HCT116 (cell line): ENCODE measurements at regions not wholly inside any gene's neighbourhood (a gene's known extent, or its start where the extent isn't known, plus 50 kb on each side); places are given as distances from the start of the nearest gene placed in this dataset.

ENCODE experiments used
- ATAC-seq: fragments of 200-7000 bp; cut with Tn5 transposase; 2 replicates; pipeline ENCODE4 v1.9.1; 2020; ENCODE audit warnings: mild to moderate bottlenecking, moderate library complexity
- BruUV-seq: library from RNA; stranded (reverse); fragments of 400-500 nt; replicated peaks from 2 replicates; lab custom pipeline; 2021; lab: Mats Ljungman, UMichigan
- CTCF ChIA-PET: fragments of 300-600 bp; sonication (Branson Sonifier 250); formaldehyde crosslinking; loops from one replicate; lab custom pipeline; 2021; ENCODE audit warnings: antibody characterized with exemption; lab: Charles Lee
- POLR2A ChIA-PET: fragments of 300-600, 350-600 bp; sonication (Branson Sonifier 250); formaldehyde crosslinking; loops from one replicate; lab custom pipeline; 2021; ENCODE audit warnings: antibody characterized with exemption; lab: Charles Lee
- RAD21 ChIA-PET, 2 experiments: fragments of 300-600 bp; sonication (Branson Sonifier 250); formaldehyde crosslinking; loops; one replicate each; lab custom pipeline; 2023; ENCODE audit warnings: low total read pairs in 2 of 2; ENCODE audit not compliant: uncharacterized antibody in 2 of 2, unreplicated experiment in 2 of 2, low non-redundant PET in 1 of 2; lab: Charles Lee
- DNase-seq: peaks from one replicate; pipeline ENCODE4 v3.0.0-alpha.2; 2010; ENCODE audit warnings: low read depth, low spot score
- H2AFZ ChIP-seq: fragments of 200-600 bp; shearing (Covaris generic), sonication (generic); 2 replicates; pipeline ENCODE4 v1.6.1; 2017; ENCODE audit warnings: low read depth, mixed run types, mixed read lengths, antibody characterized with exemption, low read length; ENCODE audit not compliant: poor library complexity, severe bottlenecking
- H3K27ac ChIP-seq: 2 replicates; pipeline ENCODE4 v1.5.1; 2012; ENCODE audit warnings: low read depth, low read length
- H3K27me3 ChIP-seq: fragments of 200-600 bp; sonication (generic); 2 replicates; pipeline ENCODE4 v1.6.1; 2016; ENCODE audit warnings: mixed run types, low read length, mixed read lengths; ENCODE audit not compliant: insufficient read depth
- H3K36me3 ChIP-seq, 2 experiments: fragments of 200-500 bp in 1 of 2; fragments of 200-600 bp in 1 of 2; sonication (Bioruptor generic) in 1 of 2; sonication (generic) in 1 of 2; 2 replicates each; pipeline versions ENCODE4 v1.5.1 to v1.6.1; 2014 to 2016; ENCODE audit warnings: low read length in 2 of 2, inconsistent platforms in 1 of 2, mixed read lengths in 1 of 2, mixed run types in 1 of 2; ENCODE audit not compliant: insufficient read depth in 2 of 2, control insufficient read depth in 1 of 2
- H3K4me1 ChIP-seq, 2 experiments: fragments of 200-600 bp in 1 of 2; sonication (generic) in 1 of 2; 2 replicates each; pipeline versions ENCODE4 v1.5.1 to v1.6.1; 2012 to 2017; ENCODE audit warnings: low read length in 2 of 2, inconsistent platforms in 1 of 2, mild to moderate bottlenecking in 1 of 2, mixed read lengths in 1 of 2, mixed run types in 1 of 2, moderate library complexity in 1 of 2; ENCODE audit not compliant: insufficient read depth in 2 of 2, control insufficient read depth in 1 of 2
- H3K4me2 ChIP-seq: fragments of 200-600 bp; sonication (generic); 2 replicates; pipeline ENCODE4 v1.6.1; 2017; ENCODE audit warnings: mixed run types, low read length, mixed read lengths
- H3K4me3 ChIP-seq, 2 experiments: fragments of 200-600 bp in 1 of 2; sonication (generic) in 1 of 2; replicated peaks in 1 of 2; 2 replicates each; pipeline ENCODE4 v1.5.1; 2011 to 2016; ENCODE audit warnings: low read length in 2 of 2, control low read depth in 1 of 2, low read depth in 1 of 2, mild to moderate bottlenecking in 1 of 2, mixed read lengths in 1 of 2, mixed run types in 1 of 2
- H3K79me2 ChIP-seq: fragments of 200-600 bp; sonication (generic); 2 replicates; pipeline ENCODE4 v1.6.1; 2017; ENCODE audit warnings: mild to moderate bottlenecking, mixed run types, low read length, moderate library complexity, mixed read lengths; ENCODE audit not compliant: insufficient read depth
- H3K9ac ChIP-seq: fragments of 200-600 bp; sonication (generic); 2 replicates; pipeline ENCODE4 v1.6.1; 2016; ENCODE audit warnings: low read length, mixed read lengths
- H3K9me2 ChIP-seq: fragments of 200-600 bp; sonication (generic), shearing (Covaris generic); 2 replicates; pipeline ENCODE4 v1.6.1; 2017; ENCODE audit warnings: mixed run types, mild to moderate bottlenecking, moderate library complexity; ENCODE audit not compliant: insufficient read depth
- H3K9me3 ChIP-seq, 2 experiments: fragments of 200-500 bp in 1 of 2; fragments of 200-600 bp in 1 of 2; sonication (Bioruptor generic) in 1 of 2; sonication (generic) in 1 of 2; 2 replicates each; pipeline ENCODE4 v1.6.1; 2014 to 2017; ENCODE audit warnings: low read length in 2 of 2, mixed read lengths in 2 of 2, inconsistent platforms in 1 of 2, low read depth in 1 of 2, mild to moderate bottlenecking in 1 of 2, mixed run types in 1 of 2, moderate library complexity in 1 of 2; ENCODE audit not compliant: control insufficient read depth in 1 of 2, insufficient read depth in 1 of 2
- H4K20me1 ChIP-seq: fragments of 200-600 bp; sonication (generic), shearing (Covaris generic); 2 replicates; pipeline ENCODE4 v1.6.1; 2017; ENCODE audit warnings: mixed run types, mild to moderate bottlenecking, moderate library complexity; ENCODE audit not compliant: insufficient read depth
- CEBPB ChIP-seq: IDR thresholded peaks from 2 replicates; pipeline ENCODE4 v1.6.1; 2012; ENCODE audit warnings: low read depth
- FOSL1 ChIP-seq: IDR thresholded peaks from 2 replicates; pipeline ENCODE4 v1.6.1; 2012; ENCODE audit warnings: low read depth
- JUND ChIP-seq: IDR thresholded peaks from 2 replicates; pipeline ENCODE4 v1.6.1; 2012
- POLR2A ChIP-seq: IDR thresholded peaks from 2 replicates; pipeline ENCODE4 v1.7.0; 2011; ENCODE audit warnings: borderline replicate concordance; ENCODE audit not compliant: insufficient read depth, insufficient read length; ENCODE audit errors: extremely low read depth
- POLR2AphosphoS5 ChIP-seq: IDR thresholded peaks from 2 replicates; pipeline ENCODE4 v1.6.1; 2011; ENCODE audit warnings: mild to moderate bottlenecking, low read depth, low read length, moderate library complexity
- SIN3A ChIP-seq: IDR thresholded peaks from 2 replicates; pipeline ENCODE4 v1.6.1; 2012; ENCODE audit warnings: low read depth
- TCF7L2 ChIP-seq: IDR thresholded peaks from 2 replicates; pipeline ENCODE4 v1.7.0; 2011; ENCODE audit warnings: borderline replicate concordance, inconsistent platforms; ENCODE audit not compliant: insufficient read depth, insufficient read length; ENCODE audit errors: extremely low read depth
- YY1 ChIP-seq: IDR thresholded peaks from 2 replicates; pipeline ENCODE4 v1.6.1; 2011; ENCODE audit warnings: low read length, low read depth, moderate library complexity, mild to moderate bottlenecking; ENCODE audit not compliant: insufficient replicate concordance; ENCODE audit errors: extremely low read depth
- ZFX ChIP-seq: fragments of 450-650 bp; IDR thresholded peaks from 2 replicates; pipeline ENCODE4 v1.6.1; 2017
- ZNF274 ChIP-seq: fragments of 200-500 bp; sonication (Bioruptor generic); IDR thresholded peaks from 2 replicates; pipeline ENCODE4 v1.6.1; 2014; ENCODE audit warnings: mild to moderate bottlenecking, low read depth, low read length, inconsistent platforms
- intact Hi-C: fragments of 100-400 bp; cut with micrococcal nuclease; formaldehyde crosslinking; loops from 2 replicates; pipeline ENCODE4 v1.10.0; 2022
- TF ChIP-seq, protein P1 (sequence below): IDR thresholded peaks from 2 replicates; pipeline ENCODE4 v1.6.1; 2012
- TF ChIP-seq, protein P2 (sequence below): IDR thresholded peaks from 2 replicates; pipeline ENCODE4 v1.6.1; 2012; ENCODE audit warnings: low read depth
- TF ChIP-seq, protein P3 (sequence below), 3 experiments: fragments of 200-600 bp in 1 of 3; sonication (generic) in 1 of 3; IDR thresholded peaks in 2 of 3; conservative IDR thresholded peaks in 1 of 3; 2 replicates each; pipeline ENCODE4 v1.5.1; 2012 to 2017; ENCODE audit warnings: low read depth in 2 of 3, low read length in 2 of 3, antibody characterized with exemption in 1 of 3, borderline replicate concordance in 1 of 3, control low read depth in 1 of 3, mild to moderate bottlenecking in 1 of 3, mixed read lengths in 1 of 3, mixed run types in 1 of 3, moderate library complexity in 1 of 3; ENCODE audit not compliant: insufficient read depth in 1 of 3

DNA sequence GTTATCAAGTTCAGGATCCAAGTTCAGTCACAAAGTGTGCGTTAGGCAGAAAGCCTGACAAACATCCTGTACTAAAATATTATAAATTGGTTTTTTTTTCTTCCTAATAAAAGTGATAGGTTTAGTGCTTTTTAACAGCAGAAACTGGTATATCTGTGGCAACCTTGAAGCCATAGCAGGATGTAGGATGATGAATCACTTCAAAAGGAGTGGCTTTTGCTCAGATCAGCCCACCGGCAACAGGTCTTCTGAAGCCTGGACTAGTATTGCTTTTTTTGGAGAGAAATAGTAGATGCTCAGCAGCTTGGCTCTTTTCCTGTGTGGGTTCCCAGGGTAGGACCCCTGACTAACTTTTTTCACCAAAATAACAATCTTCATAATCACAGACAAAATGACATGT, 190.8 kb downstream of the EPM2A start:
- ATAC-seq: no peak
- no peaks in the 10 kb centered on the region for H4K20me1 ChIP-seq
- H3K79me2 ChIP-seq: no peaks in the 10 kb centered on the region
- H3K4me2 ChIP-seq: peak overlapping the region; percentile 26
- no peak overlapping the region for H3K9ac ChIP-seq
- no peak overlapping the region for H3K27ac ChIP-seq
- intact Hi-C loops: no loop called here
- no peaks in the 10 kb centered on the region for H3K36me3 ChIP-seq
- ChIA-PET POLR2A (no interaction called here), CTCF (no interaction called here), RAD21 (no interaction called here)
- H2AFZ ChIP-seq: no peak overlapping the region
- H3K27me3 ChIP-seq: no peaks in the 10 kb centered on the region
- peaks cover 0 to 16% of the 10 kb centered on the region in 2 experiments; a peak in 2 of 4 replicates for H3K4me1 ChIP-seq
- H3K9me2 ChIP-seq: no peaks in the 10 kb centered on the region
- DNase-seq: no peak
- BruUV-seq: no TSS peak
- TF ChIP-seq, protein P1, sequence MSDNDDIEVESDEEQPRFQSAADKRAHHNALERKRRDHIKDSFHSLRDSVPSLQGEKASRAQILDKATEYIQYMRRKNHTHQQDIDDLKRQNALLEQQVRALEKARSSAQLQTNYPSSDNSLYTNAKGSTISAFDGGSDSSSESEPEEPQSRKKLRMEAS: no peak
- TF ChIP-seq CEBPB (no peak), POLR2A (no peak), SIN3A (no peak), POLR2AphosphoS5 (no peak), YY1 (no peak), ZNF274 (no peak), JUND (no peak), FOSL1 (no peak), ZFX (no peak), TCF7L2 (no peak)
- TF ChIP-seq, protein P2, sequence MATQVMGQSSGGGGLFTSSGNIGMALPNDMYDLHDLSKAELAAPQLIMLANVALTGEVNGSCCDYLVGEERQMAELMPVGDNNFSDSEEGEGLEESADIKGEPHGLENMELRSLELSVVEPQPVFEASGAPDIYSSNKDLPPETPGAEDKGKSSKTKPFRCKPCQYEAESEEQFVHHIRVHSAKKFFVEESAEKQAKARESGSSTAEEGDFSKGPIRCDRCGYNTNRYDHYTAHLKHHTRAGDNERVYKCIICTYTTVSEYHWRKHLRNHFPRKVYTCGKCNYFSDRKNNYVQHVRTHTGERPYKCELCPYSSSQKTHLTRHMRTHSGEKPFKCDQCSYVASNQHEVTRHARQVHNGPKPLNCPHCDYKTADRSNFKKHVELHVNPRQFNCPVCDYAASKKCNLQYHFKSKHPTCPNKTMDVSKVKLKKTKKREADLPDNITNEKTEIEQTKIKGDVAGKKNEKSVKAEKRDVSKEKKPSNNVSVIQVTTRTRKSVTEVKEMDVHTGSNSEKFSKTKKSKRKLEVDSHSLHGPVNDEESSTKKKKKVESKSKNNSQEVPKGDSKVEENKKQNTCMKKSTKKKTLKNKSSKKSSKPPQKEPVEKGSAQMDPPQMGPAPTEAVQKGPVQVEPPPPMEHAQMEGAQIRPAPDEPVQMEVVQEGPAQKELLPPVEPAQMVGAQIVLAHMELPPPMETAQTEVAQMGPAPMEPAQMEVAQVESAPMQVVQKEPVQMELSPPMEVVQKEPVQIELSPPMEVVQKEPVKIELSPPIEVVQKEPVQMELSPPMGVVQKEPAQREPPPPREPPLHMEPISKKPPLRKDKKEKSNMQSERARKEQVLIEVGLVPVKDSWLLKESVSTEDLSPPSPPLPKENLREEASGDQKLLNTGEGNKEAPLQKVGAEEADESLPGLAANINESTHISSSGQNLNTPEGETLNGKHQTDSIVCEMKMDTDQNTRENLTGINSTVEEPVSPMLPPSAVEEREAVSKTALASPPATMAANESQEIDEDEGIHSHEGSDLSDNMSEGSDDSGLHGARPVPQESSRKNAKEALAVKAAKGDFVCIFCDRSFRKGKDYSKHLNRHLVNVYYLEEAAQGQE: no peak
- TF ChIP-seq, protein P3, sequence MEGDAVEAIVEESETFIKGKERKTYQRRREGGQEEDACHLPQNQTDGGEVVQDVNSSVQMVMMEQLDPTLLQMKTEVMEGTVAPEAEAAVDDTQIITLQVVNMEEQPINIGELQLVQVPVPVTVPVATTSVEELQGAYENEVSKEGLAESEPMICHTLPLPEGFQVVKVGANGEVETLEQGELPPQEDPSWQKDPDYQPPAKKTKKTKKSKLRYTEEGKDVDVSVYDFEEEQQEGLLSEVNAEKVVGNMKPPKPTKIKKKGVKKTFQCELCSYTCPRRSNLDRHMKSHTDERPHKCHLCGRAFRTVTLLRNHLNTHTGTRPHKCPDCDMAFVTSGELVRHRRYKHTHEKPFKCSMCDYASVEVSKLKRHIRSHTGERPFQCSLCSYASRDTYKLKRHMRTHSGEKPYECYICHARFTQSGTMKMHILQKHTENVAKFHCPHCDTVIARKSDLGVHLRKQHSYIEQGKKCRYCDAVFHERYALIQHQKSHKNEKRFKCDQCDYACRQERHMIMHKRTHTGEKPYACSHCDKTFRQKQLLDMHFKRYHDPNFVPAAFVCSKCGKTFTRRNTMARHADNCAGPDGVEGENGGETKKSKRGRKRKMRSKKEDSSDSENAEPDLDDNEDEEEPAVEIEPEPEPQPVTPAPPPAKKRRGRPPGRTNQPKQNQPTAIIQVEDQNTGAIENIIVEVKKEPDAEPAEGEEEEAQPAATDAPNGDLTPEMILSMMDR (IDR thresholded peaks at IDR 0.05 in 2 of 3, conservative IDR thresholded peaks at IDR 0.05 in 1 of 3; ENCODE audit: borderline replicate concordance in 1 of 3, insufficient read depth in 1 of 3, low read depth in 2 of 3, low read length in 2 of 3): no peak
- no peaks in the 10 kb centered on the region for H3K9me3 ChIP-seq
- no peak overlapping the region for H3K4me3 ChIP-seq
